PFSK-1 (cell line): ENCODE measurements at regions not wholly inside any gene's neighbourhood (a gene's known extent, or its start where the extent isn't known, plus 50 kb on each side); places are given as distances from the start of the nearest gene placed in this dataset.

Experiments
- FOXP2 ChIP-seq: optimal IDR thresholded peaks from 2 replicates; pipeline ENCODE3; 2011; ENCODE audit warnings: borderline replicate concordance, control low read depth, inconsistent platforms; ENCODE audit not compliant: insufficient read depth; ENCODE audit errors: extremely low read length, extremely low read depth
- POLR2AphosphoS5 ChIP-seq: IDR thresholded peaks from 2 replicates; pipeline ENCODE4 v1.6.1; 2012; ENCODE audit warnings: low read depth, mild to moderate bottlenecking, control low read depth, low read length, moderate library complexity
- SIN3A ChIP-seq: IDR thresholded peaks from 2 replicates; pipeline ENCODE4 v1.6.1; 2012; ENCODE audit warnings: mild to moderate bottlenecking, low read length, moderate library complexity, borderline replicate concordance; ENCODE audit not compliant: insufficient read depth
- TAF1 ChIP-seq: IDR thresholded peaks from 2 replicates; pipeline ENCODE4 v1.6.1; 2012; ENCODE audit warnings: low read length, control low read depth, borderline replicate concordance; ENCODE audit not compliant: insufficient read depth
- TF ChIP-seq, protein P1 (sequence below), 2 experiments: IDR thresholded peaks; 2 replicates each; pipeline versions ENCODE4 v1.6.1 to v1.8.0; 2011 to 2012; ENCODE audit warnings: low read depth in 2 of 2, low read length in 2 of 2, control low read depth in 1 of 2, inconsistent platforms in 1 of 2, mild to moderate bottlenecking in 1 of 2, moderate library complexity in 1 of 2; ENCODE audit not compliant: insufficient read depth in 1 of 2

DNA sequence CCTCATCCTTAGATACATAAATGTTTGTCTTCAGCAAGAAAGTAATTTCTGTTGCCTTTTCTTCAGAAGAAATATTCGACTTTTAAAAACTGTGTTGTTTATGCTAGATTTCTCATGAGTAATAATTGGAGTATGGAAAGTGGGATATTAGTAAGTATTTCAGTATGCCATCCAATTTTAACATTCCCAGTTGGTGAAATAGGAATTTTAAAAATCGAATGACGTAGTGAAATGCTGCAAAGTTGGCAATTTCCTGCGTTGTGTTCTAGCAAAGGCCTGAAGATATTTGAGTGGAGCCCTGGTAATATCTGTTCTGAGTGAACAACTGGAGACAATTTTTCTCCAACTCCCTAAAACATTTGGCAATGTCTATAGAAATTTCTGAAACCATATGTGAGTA is 190.1 kb downstream of the ZNF330 start:
- TF ChIP-seq TAF1 = no peak
- TF ChIP-seq FOXP2 = no peak
- TF ChIP-seq, protein P1, sequence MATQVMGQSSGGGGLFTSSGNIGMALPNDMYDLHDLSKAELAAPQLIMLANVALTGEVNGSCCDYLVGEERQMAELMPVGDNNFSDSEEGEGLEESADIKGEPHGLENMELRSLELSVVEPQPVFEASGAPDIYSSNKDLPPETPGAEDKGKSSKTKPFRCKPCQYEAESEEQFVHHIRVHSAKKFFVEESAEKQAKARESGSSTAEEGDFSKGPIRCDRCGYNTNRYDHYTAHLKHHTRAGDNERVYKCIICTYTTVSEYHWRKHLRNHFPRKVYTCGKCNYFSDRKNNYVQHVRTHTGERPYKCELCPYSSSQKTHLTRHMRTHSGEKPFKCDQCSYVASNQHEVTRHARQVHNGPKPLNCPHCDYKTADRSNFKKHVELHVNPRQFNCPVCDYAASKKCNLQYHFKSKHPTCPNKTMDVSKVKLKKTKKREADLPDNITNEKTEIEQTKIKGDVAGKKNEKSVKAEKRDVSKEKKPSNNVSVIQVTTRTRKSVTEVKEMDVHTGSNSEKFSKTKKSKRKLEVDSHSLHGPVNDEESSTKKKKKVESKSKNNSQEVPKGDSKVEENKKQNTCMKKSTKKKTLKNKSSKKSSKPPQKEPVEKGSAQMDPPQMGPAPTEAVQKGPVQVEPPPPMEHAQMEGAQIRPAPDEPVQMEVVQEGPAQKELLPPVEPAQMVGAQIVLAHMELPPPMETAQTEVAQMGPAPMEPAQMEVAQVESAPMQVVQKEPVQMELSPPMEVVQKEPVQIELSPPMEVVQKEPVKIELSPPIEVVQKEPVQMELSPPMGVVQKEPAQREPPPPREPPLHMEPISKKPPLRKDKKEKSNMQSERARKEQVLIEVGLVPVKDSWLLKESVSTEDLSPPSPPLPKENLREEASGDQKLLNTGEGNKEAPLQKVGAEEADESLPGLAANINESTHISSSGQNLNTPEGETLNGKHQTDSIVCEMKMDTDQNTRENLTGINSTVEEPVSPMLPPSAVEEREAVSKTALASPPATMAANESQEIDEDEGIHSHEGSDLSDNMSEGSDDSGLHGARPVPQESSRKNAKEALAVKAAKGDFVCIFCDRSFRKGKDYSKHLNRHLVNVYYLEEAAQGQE (IDR thresholded peaks at IDR 0.05; ENCODE audit: insufficient read depth in 1 of 2, low read depth in 2 of 2, low read length in 2 of 2) = no peak
- TF ChIP-seq POLR2AphosphoS5 = no peak
- TF ChIP-seq SIN3A = no peak
